Gastrocnemius medialis (tissue), 4 donors: ENCODE measurements at regions not wholly inside any gene's neighbourhood (a gene's known extent, or its start where the extent isn't known, plus 50 kb on each side); places are given as distances from the start of the nearest gene placed in this dataset.

ENCODE experiments used
- ATAC-seq, 2 donors: fragments of 150-250 bp; one replicate each; pipeline ENCODE4 v1.9.1; 2016
- DNase-seq, 2 donors: peaks; one replicate each; pipeline ENCODE4 v3.0.0-alpha.2; 2019
- H3K27ac ChIP-seq, 4 donors: fragments of 200-600 bp; sonication (generic); 1 replicate in 1 of 4; 2 replicates in 3 of 4; pipeline ENCODE4 v1.5.1; 2016 to 2018; ENCODE audit warnings: mild to moderate bottlenecking in 2 of 4, moderate library complexity in 1 of 4
- H3K27me3 ChIP-seq, 3 donors: fragments of 200-600 bp; sonication (generic) in 2 of 3; 1 replicate in 1 of 3; 2 replicates in 2 of 3; pipeline versions ENCODE4 v1.5.1 to v1.6.0; 2016 to 2019; ENCODE audit warnings: mild to moderate bottlenecking in 1 of 3, moderate library complexity in 1 of 3
- H3K36me3 ChIP-seq, 2 donors: fragments of 200-600 bp; sonication (generic) in 1 of 2; one replicate each; pipeline ENCODE4 v1.5.1; 2017 to 2018
- H3K4me1 ChIP-seq, 2 donors: fragments of 200-600 bp; sonication (generic) in 1 of 2; one replicate each; pipeline ENCODE4 v1.5.1; 2016 to 2017; ENCODE audit warnings: mild to moderate bottlenecking in 2 of 2
- H3K4me3 ChIP-seq, 4 donors: fragments of 200-600 bp; sonication (generic) in 3 of 4; 1 replicate in 1 of 4; 2 replicates in 3 of 4; pipeline ENCODE4 v1.5.1; 2016 to 2019; ENCODE audit warnings: mild to moderate bottlenecking in 2 of 4
- H3K9me3 ChIP-seq, 3 donors: fragments of 200-600 bp; sonication (generic) in 2 of 3; 1 replicate in 1 of 3; 2 replicates in 2 of 3; pipeline ENCODE4 v1.5.1; 2016 to 2019
- POLR2A ChIP-seq, 2 donors: fragments of 450-650 bp; IDR thresholded peaks; one replicate each; pipeline ENCODE4 v1.6.1; 2017; ENCODE audit warnings: antibody characterized with exemption in 2 of 2, mild to moderate bottlenecking in 2 of 2, moderate library complexity in 2 of 2
- in situ Hi-C, 4 donors: fragments of 200-750 bp; cut with MboI; loops; one replicate each; pipeline versions ENCODE4 v1.15.0 to v1.8.0; 2017; ENCODE audit warnings: low sequenced_read_pairs in 4 of 4
- intact Hi-C: fragments of 100-400 bp; cut with DNase I; formaldehyde crosslinking; loops from one replicate; pipeline ENCODE4 v1.15.1; 2023; ENCODE audit warnings: low total_unique reads
- TF ChIP-seq, protein P1 (sequence below), 5 experiments: fragments of 450-650 bp in 3 of 5; fragments of 200-600 bp in 2 of 5; sonication (generic) in 2 of 5; IDR thresholded peaks in 4 of 5; conservative IDR thresholded peaks in 1 of 5; 1 replicate in 4 of 5; 2 replicates in 1 of 5; pipeline ENCODE4 v1.5.1; 2016 to 2019; ENCODE audit warnings: antibody characterized with exemption in 5 of 5, mild to moderate bottlenecking in 3 of 5, moderate library complexity in 3 of 5

DNA sequence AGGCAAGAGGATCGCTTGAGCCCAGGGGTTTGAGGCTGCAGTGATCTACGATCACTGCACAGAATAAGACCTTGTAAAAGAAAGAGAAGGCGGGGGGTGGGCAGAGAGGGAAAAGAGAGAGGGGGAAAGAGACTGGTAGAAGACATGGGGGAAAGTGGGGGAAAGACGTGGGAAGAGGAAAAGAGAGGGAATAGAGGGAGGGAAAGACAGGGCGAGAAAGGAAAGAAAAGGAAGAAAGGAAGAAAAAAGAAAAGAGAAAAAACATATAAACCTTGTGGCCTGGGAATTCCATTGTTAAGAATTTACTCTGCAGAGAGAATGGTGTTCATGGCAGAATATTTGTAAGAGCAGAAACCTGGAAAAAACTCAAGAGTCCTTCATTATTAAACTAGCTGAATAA is 120.4 kb downstream of the RMI2 start:
- Histone ChIP-seq H3K9me3 (no peaks in the 10 kb centered on the region), H3K27ac (no peak overlapping the region), H3K36me3 (no peaks in the 10 kb centered on the region), H3K4me3 (no peak overlapping the region), H3K27me3 (no peaks in the 10 kb centered on the region), H3K4me1 (no peaks in the 10 kb centered on the region)
- ATAC-seq, result no peak
- no peak for TF ChIP-seq POLR2A (IDR thresholded peaks at IDR 0.05)
- TF ChIP-seq, protein P1, sequence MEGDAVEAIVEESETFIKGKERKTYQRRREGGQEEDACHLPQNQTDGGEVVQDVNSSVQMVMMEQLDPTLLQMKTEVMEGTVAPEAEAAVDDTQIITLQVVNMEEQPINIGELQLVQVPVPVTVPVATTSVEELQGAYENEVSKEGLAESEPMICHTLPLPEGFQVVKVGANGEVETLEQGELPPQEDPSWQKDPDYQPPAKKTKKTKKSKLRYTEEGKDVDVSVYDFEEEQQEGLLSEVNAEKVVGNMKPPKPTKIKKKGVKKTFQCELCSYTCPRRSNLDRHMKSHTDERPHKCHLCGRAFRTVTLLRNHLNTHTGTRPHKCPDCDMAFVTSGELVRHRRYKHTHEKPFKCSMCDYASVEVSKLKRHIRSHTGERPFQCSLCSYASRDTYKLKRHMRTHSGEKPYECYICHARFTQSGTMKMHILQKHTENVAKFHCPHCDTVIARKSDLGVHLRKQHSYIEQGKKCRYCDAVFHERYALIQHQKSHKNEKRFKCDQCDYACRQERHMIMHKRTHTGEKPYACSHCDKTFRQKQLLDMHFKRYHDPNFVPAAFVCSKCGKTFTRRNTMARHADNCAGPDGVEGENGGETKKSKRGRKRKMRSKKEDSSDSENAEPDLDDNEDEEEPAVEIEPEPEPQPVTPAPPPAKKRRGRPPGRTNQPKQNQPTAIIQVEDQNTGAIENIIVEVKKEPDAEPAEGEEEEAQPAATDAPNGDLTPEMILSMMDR (IDR thresholded peaks at IDR 0.05 in 4 of 5, conservative IDR thresholded peaks at IDR 0.05 in 1 of 5), result no peak
- no peak for DNase-seq
- in situ Hi-C loops, result no loop called here
- intact Hi-C loops, result no loop called here

DNA sequence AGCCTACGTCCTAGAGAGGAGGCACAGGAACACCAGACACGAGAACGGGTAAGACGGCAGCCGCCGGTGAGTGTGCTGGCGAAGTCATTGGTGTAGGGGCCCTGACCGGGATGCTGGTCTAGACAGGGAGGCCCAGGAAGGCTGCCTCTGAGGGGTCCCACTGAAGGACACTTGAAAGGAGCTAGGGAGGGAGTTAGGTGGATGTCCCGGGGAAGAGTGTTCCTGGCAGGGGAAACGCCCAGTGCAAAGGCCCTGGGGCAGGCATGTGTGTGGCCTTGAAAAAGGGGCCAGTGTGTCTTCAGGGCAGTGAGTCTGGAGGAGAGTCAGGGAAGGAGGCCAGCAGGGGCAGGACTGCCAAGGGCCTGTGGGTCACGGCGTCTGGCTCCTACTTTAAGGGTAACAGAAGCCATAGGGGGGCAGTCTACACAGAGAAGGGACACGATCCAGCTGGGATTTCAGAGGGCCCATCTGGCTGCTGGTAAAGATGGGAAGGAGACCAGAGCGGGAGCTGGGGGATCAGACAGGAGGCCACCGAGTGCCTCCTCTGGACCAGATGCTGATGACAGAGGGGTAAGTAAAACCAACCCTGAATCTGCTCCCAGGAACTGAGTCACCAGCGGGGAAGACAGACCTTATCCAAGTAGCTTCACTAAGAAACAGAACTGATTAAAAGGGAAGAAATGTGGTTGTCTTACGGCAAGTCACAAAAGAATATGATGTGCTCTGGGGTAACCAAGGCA is 115.9 kb downstream of the LITAF start:
- H3K4me1 ChIP-seq, result no peaks in the 10 kb centered on the region
- in situ Hi-C loops, result no loop called here
- intact Hi-C loops, result no loop called here
- H3K4me3 ChIP-seq, result no peak overlapping the region
- no peaks in the 10 kb centered on the region for H3K9me3 ChIP-seq
- no peak overlapping the region for H3K27ac ChIP-seq
- H3K27me3 ChIP-seq, result no peaks in the 10 kb centered on the region
- no peaks in the 10 kb centered on the region for H3K36me3 ChIP-seq
- ATAC-seq, result no peak
- DNase-seq, result no peak
- no peak for TF ChIP-seq POLR2A (IDR thresholded peaks at IDR 0.05)
- TF ChIP-seq, protein P1 (IDR thresholded peaks at IDR 0.05 in 4 of 5, conservative IDR thresholded peaks at IDR 0.05 in 1 of 5), result no peak

DNA sequence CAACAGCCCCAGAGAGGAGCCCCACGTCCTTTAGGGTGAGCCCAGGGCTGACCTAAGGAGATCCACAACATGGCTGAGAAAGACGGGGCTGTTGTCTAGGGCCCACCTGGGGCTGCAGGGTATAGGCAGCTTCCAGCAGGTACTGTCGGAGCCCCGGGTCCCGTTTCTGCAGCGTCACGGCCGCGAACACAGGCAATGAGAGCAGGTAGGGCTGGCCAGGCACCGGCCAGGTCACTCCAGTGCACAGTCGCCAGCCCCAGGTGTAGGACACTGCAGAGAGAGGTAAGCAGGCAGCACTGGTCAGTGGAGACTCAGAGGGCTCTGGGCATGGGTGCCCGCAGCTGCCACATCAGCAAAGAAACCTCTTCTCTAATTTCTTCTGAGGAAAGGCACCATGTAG is 115.2 kb downstream of the LITAF start:
- no peak for TF ChIP-seq POLR2A (IDR thresholded peaks at IDR 0.05)
- TF ChIP-seq, protein P1 (IDR thresholded peaks at IDR 0.05 in 4 of 5, conservative IDR thresholded peaks at IDR 0.05 in 1 of 5), result no peak
- H3K27me3 ChIP-seq, result no peaks in the 10 kb centered on the region
- H3K4me3 ChIP-seq, result no peak overlapping the region
- DNase-seq (no peak), ATAC-seq (no peak)
- intact Hi-C loops, result no loop called here
- in situ Hi-C loops, result no loop called here
- no peaks in the 10 kb centered on the region for H3K36me3 ChIP-seq
- no peaks in the 10 kb centered on the region for H3K4me1 ChIP-seq
- H3K9me3 ChIP-seq, result no peaks in the 10 kb centered on the region
- H3K27ac ChIP-seq, result no peak overlapping the region

DNA sequence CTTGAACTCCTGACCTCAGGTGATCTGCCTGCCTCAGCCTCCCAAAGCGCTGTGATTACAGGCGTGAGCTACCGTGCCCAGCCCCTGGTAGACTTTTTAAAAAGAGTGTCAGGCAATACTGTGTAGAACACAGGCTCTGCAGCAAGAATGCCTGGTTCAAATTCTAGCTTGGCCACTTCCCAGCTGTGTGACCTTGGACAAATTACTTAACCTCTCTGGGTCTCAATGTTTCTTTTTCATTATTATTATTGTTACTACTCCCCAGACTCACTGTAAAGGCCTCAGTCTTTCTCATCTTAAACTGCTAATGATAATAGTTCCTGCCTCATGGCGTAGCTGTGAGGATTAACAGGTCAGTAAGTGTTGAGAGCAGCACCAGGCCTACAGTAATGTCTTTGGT is 114.3 kb downstream of the LITAF start:
- no peaks in the 10 kb centered on the region for H3K36me3 ChIP-seq
- intact Hi-C loops, result no loop called here
- in situ Hi-C loops, result no loop called here
- no peaks in the 10 kb centered on the region for H3K9me3 ChIP-seq
- H3K4me1 ChIP-seq, result no peaks in the 10 kb centered on the region
- TF ChIP-seq, protein P1 (IDR thresholded peaks at IDR 0.05 in 4 of 5, conservative IDR thresholded peaks at IDR 0.05 in 1 of 5), result no peak
- no peak for TF ChIP-seq POLR2A (IDR thresholded peaks at IDR 0.05)
- ATAC-seq (no peak), DNase-seq (no peak)
- no peak overlapping the region for H3K27ac ChIP-seq
- H3K4me3 ChIP-seq, result no peak overlapping the region
- H3K27me3 ChIP-seq, result no peaks in the 10 kb centered on the region

DNA sequence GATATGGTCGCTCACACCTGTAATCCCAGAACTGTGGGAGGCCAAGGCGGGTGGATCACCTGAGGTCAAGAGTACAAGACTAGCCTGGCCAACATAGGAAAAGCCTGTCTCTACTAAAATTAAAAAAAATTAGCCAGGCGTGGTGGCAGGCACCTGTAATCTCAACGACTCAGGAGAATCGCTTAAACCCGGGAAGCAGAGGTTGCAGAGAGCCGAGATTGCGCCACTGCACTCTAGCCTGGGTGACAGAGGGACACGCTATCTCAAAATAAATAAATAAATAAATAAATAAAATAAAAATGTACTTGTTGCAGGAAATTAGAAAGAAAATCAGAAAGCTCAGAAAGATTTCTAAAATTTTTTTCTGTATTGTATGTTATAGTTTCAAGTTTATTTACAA is 113.9 kb downstream of the LITAF start:
- no peaks in the 10 kb centered on the region for H3K4me1 ChIP-seq
- TF ChIP-seq, protein P1 (IDR thresholded peaks at IDR 0.05 in 4 of 5, conservative IDR thresholded peaks at IDR 0.05 in 1 of 5), result no peak
- TF ChIP-seq POLR2A (IDR thresholded peaks at IDR 0.05), result no peak
- in situ Hi-C loops, result no loop called here
- H3K27me3 ChIP-seq, result no peaks in the 10 kb centered on the region
- H3K36me3 ChIP-seq, result no peaks in the 10 kb centered on the region
- intact Hi-C loops, result no loop called here
- H3K9me3 ChIP-seq, result no peaks in the 10 kb centered on the region
- no peak overlapping the region for H3K27ac ChIP-seq
- ATAC-seq (no peak), DNase-seq (no peak)
- no peak overlapping the region for H3K4me3 ChIP-seq
